NT2/D1 (cell line): ENCODE measurements at regions not wholly inside any gene's neighbourhood (a gene's known extent, or its start where the extent isn't known, plus 50 kb on each side); places are given as distances from the start of the nearest gene placed in this dataset.

ENCODE experiments used
- YY1 ChIP-seq: IDR thresholded peaks from 2 replicates; pipeline ENCODE4 v1.6.1; 2011; ENCODE audit not compliant: insufficient read length, insufficient read depth
- ZNF274 ChIP-seq: IDR thresholded peaks from 2 replicates; pipeline ENCODE4 v1.6.1; 2011; ENCODE audit warnings: mild to moderate bottlenecking, low read depth, low read length

DNA sequence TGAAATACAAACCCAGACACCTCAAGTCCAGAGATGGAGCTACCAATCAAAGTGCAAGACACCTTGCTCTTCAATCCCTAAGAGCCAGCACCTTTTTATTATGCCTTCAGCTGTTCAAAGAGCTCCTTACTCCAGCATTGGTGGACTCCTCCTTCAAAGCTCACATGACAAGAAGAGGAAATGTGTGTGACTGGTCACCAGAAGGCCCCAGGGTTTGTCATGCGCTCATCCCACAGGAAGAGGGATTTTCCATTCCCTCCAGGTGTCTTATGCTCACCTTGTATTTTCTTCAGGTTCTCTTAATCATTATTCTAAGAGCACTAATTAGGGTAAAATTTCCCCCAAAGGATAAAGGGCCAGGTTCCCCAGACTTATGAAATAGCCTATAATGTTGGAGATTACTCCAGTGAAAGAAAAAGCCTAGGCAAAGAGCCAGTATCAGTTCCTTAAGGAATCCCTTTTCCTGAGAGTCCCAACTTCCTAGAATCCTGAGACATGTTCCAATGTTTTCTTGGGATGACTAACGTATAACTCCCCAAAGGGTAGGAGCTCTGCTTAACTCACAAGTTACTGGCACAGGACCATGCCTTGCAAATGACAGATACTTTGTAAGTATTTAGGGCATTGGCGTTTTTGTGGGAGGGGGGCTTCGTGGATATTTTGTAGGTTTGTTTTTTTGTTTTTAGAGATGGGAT lies 56.9 kb upstream of the SOX9 start:
- TF ChIP-seq YY1 (no peak), ZNF274 (no peak)
